NCI-H82 (cell line): ENCODE measurements at regions not wholly inside any gene's neighbourhood (a gene's known extent, or its start where the extent isn't known, plus 50 kb on each side); places are given as distances from the start of the nearest gene placed in this dataset.
A peak's percentile ranks its signal among the peaks of the same experiment; 100 is the strongest.

Experiments
- DNase-seq: peaks from one replicate; lab custom pipeline; 2025; lab: John Stamatoyannopoulos, UW

- no peak for DNase-seq
Observed at GRCh38 chr22:34738661-34739400, 327.1 kb upstream of the ISX start.

DNA sequence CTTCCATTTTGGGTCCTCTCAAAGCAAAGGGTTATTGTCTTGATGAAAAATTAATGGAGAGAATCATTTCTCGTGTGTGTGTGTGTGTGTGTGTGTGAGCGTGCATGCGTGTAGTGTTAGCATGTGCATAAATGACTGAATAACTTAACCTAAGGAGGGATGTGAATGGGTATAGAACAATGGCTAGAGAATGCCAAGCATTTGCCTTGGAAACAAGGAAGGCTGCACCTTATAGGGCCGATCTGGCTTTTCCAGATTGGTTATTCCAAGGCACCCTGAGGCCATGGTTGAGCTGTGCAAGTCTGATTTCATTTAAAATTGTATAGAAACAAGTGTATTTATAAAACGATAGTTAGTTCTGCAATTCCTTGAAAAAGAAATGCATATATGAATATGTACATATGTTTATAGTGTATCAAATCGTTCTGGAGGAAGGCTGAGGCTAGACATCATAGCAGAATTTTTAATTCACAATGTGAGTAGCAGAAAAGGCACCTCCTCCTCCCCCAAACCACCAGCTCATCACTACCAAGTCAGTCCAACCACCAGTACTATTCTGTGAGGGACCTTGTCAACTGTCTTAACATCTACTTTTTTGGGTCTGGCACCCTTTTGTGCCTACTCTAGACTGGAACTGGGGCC lies 322.7 kb upstream of the ISX start:
- DNase-seq: no peak

GRCh38 chr22:34760276-34761008 lies 305.5 kb upstream of the ISX start:
- DNase-seq: no peak

- DNase-seq: no peak
Observed at GRCh38 chr22:34761111-34761510, 304.8 kb upstream of the ISX start.

GRCh38 chr22:34763496-34763895 lies 302.5 kb upstream of the ISX start:
- DNase-seq: no peak

DNA sequence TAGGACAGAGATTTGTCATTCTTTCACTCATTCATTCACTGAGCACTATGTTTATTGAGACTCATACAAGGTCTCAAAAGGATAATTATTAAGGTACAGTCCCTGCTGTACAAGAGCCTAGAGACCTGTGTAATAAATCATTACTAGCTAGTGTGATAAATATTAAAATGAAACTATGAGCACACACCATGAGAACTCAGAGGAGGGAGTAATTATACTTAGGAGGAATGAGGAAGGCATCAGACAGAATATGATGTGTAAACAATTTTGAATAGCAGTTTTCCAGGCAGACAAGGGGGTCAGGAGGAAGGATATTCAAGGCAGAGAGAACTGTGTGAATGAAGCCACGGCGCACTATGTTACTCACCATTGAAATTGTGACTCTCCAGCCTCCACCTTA lies 300.8 kb upstream of the ISX start:
- no peak for DNase-seq

DNA sequence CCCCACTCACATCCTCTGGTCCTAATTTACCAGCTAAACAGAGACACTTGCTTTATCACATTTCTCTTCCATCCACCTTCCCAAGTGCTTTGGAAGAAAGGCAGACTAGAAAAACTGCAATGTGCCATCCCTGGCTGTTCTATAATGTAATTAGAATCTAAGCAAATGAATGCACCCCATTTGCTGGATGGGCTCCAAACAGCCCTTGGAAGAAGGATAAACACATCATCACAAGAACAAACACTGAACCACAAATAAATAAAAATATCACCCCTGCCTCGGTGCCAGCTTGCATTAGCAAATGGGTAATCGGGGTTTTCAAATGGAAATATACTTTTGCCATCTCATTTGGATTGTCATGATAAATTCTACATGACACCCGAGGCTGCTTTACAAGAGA lies 296.6 kb upstream of the ISX start:
- no peak for DNase-seq

DNA sequence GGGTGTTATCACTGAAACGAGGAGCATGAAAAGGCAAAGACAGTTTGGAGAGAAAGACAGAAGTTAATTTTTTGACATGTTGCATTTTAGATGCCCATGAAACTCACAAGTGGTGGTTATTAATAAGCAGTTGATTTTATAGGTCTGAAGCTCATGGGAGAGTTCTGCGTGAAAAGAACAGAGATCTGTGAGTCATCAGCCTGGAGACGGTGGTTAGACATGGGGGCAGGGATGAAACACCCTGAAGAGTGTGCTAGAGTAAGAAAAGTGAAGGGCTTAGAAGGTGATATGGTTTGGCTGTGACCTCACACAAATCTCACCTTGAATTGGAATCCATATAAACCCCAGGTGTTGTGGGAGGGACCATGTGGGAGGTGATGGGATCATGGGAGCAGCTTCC lies 289.1 kb upstream of the ISX start:
- no peak for DNase-seq

DNA sequence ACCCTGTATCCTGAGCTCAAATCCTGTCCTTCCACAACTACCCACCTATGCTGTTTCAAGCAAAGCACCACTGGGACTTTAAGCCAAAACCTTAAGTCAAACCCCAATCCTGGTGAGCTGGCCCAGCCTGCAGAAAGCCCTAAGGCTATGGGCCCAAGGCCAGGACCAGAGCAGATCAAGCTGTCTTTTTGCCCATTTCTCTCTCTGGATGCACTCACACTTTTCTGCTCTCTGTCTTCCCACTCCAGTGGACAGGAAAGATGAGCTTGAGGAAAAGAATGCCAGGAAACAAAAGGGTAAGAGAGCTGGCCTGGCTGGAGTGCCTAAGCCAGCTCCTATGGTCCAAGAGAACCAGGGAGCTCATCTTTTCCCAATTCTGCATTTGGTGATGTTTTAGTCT lies 284.3 kb upstream of the ISX start:
- no peak for DNase-seq

DNA sequence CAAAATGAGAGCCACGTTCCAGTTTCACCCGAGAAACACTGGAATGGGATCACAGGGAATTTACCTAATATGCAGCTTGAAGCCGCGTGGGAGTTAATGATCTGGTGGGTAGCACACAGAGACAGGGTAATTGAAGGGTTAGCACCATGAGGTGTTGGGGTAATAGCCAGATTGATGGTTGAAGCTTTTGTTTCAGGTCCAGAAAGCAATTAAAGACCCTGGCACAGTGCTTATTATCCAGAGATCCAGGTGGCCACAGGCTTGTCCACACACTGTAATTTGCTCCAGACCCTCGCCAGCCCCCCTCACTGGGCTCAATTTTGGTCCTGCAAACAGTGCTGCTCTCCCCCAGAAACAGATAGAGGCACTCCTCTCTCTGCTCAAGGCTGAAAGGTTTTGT lies 282.5 kb upstream of the ISX start:
- no peak for DNase-seq

DNA sequence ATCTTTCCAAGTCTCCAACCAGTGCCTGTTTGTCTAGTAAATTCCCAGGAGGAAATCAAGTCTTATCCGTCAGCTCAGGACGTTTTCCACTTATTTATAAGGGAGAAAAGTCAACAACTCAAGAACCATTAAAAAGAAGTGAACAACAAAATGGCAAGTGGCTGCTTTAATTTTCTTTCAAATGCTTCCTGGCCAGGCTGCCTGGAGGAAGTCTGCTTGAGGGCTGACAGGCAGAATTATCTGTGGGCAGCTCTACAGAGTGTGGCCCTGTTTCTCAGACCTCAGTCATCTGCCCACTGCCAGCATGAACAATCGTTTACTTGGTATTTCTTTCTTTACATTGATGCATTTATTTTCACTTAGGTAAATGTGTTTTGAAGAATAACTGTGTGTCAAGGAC lies 281.9 kb upstream of the ISX start:
- no peak for DNase-seq

DNA sequence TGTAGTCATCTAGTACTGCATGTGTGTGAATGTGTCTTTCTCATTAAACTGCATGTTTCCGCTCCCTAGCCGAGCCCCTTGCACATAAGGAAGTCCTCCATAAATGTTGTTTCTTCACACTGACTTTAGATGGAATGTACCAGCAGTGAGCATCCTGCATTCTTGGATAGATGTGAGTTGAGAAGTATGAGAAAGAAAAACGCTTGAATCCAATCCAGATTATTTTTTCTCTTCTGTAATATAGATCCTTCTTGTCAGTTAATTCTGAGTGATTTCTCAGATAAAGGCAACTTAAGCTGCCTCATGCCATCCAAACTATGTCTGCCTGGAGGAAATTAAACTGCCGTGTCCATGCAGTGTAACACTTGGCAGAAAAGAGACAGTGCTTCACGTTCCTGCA lies 268.1 kb upstream of the ISX start:
- no peak for DNase-seq

DNA sequence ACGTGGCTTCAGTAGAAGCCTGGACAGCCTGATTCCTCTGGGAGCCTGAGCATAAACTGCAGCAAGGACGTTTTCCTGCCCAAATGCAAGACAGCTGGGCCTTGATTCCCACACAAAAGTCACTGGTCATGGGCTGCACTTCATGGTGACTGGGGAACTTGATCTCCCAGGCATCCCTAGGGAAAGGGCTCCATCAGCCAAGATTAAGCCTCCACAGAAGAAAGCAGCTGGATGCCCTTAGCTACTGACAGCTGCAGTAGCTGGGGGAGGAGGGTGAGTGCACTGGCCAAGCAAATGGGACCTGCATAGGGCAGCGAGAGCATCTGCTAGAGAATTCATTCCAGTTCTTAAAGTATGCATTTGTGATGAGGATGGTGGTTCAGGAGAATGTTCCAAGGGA lies 267.4 kb upstream of the ISX start:
- peak; percentile 81 for DNase-seq

DNA sequence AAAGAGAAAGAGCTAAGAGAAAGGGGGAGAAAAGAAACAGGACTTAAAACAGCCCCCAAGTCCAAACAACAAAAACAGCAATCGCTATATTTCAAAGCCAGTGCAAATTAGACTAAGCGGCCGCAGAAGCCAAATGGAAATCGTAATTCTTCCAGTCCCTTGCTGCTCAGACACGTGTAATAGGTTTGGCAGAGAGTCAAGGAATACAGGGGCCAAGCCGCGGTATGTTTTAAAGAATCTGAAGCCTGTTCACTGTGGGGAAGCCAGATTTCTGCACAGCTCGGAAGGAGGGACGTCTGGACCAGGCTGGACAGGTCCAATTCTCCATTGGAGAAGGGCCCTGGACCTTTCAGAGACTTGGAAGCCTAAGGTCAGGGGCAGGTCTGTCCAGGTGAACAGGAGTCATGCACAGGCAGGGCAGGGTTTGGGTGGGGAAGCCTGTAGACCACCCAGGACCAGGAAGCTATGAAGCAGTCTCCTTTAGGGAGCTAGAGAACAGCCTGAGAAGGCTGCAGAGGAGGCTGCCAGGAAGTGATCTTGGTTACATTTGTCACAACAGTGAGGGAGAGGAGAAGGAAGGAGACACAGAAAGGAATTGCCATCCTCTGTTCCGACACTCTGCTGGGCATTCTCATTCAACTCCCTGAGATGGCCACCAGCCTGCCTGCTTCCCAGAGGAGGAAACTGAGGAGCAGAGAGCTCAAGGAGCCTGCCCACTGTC lies 265.5 kb upstream of the ISX start:
- no peak for DNase-seq

DNA sequence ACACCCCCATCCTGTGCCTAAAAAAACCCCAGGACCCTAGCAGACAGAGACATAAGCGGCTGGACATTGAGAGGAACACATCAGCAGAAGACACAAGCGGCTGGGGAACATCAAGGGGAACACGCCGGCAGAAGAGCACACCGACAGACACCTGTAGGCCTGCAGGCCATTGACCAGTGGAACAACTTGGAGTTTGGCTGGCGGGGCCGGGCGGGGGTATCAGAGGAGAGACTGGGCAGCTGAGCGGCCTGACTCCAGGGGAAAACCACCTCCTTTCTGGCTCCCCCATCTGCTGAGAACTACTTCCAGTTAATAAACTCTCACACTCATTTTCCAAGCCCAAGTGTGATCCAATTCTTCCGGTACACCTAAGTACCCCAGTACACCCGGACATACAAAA lies 264.7 kb upstream of the ISX start:
- DNase-seq: no peak

DNA sequence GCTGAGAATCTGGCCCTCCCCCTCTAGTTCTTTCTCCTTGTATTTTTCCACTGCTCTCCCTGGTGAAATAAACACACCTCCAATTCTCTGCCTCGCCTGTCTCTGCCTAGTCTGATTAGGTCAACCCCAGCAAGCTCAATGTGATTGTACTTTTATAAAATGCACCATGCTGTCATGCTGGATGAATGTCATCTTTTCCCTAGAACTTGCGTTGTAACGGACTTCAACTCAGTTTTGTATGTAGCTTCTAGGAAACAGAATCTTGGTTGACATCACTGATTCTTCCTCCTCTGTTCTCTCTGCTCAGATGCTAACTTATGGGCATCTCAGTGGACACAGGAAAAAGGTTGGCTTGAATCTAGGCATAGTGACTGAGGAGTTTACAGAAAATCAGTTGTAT lies 261.9 kb upstream of the ISX start:
- DNase-seq: no peak

DNA sequence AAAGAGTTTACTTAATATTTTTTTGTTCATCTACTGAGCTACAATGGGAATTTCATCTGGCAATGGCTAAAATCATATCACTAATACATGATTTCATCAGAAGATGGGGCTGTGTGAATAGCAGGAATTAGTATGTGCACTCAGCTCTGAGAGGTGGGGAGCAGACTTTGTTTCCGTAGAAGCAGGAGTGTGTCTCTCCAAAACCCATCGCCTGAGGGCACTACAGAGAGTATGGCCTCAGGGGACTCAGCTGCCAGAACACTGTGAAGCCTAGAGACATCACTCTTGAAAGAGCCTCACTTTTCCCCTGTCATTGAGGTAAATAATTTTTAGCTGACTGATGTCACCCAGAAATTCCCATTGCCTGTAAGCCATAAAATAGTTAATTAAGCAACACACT lies 261.4 kb upstream of the ISX start:
- DNase-seq: peak; percentile 21

GRCh38 chr22:34805771-34806170 lies 260.2 kb upstream of the ISX start:
- DNase-seq: peak; percentile 1

GRCh38 chr22:34808618-34809017 lies 257.3 kb upstream of the ISX start:
- DNase-seq: no peak

DNA sequence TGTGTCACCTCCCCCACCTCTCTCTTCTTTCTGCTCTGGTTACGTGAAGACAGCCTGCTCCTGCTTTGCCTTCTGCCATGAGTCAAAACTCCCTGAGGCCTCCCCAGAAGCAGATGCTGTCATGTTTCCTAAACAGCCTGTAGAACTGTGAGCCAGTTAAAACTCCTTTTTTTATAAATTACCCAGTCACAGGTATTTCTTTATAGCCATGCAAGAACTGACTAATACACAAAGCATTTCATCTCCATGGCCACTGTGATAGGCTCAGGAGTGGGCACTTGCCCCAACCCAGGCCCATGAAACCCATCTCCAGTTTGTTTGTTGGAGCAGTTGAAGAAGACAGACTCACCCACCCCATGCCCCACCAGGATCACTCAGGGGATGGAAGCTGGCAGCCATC lies 253.3 kb upstream of the ISX start:
- DNase-seq: no peak

DNA sequence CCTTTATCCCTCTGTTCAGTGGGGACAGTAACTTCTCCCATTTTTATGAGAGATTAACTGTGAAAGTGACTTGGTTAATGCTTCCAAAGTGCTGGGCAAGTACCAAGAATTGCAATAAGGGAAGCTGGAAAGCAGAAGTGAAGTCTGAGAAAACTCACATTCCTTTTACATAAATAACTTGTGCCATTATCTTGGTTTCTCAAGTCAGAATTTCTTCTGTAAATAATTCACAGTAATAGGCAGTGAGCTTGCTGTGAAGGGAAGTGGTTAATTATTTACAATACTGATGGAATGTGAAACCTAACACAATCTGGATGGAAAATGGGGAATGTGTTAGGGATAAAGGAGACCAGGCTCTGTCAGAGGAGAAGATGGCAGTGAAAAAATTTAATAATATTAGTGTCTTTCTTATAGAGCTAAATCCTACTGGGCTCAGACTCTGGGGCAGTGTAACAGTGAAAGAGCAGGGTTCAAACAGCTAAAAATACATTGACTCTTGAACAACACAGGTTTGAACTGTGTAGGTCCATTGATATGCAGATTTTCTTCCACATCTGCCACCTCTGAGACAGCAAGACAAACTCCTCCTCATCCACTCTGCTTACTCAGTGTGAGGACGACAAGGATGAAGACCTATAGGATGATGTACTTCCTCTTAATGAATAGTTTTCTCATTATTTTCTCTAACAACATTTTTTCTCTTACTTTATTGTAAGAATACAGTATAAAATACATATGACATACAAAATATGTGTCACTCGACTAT lies 251.5 kb upstream of the ISX start:
- peak; percentile 51 for DNase-seq

DNA sequence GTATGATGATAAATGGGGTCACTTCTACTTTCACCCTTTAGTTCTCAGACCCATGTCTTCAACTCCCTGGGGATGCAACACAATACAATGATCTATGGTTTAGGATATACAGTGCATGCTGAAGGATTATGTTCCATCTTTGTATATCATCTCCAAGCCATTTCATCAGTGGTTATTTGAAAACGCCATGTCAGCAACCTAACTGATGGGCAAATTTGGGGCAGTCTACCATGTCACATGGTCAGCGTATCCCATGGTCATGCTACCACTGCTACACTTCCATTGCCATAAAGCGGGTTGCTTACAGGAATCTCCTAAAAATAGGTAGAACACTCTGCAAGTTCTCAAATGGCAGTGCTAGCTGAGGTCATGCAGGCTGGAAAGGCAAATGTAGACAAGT lies 236.5 kb upstream of the ISX start:
- no peak for DNase-seq
